Sigmoid colon (tissue), 6 donors: ENCODE measurements at regions not wholly inside any gene's neighbourhood (a gene's known extent, or its start where the extent isn't known, plus 50 kb on each side); places are given as distances from the start of the nearest gene placed in this dataset.

Experiments used
- DNase-seq: peaks from one replicate; pipeline ENCODE4 v3.0.0-alpha.2; 2019
- H3K27ac ChIP-seq, 4 donors: fragments of 200-600 bp; sonication (generic); one replicate each; pipeline ENCODE4 v1.5.1; 2016 to 2019; ENCODE audit warnings: mild to moderate bottlenecking in 1 of 4
- H3K27me3 ChIP-seq, 3 donors: fragments of 200-600 bp; sonication (generic); one replicate each; pipeline ENCODE4 v1.5.1; 2019; ENCODE audit warnings: mild to moderate bottlenecking in 1 of 3
- H3K36me3 ChIP-seq, 4 donors: fragments of 200-600 bp; sonication (generic); one replicate each; pipeline ENCODE4 v1.5.1; 2016 to 2019
- H3K4me1 ChIP-seq, 4 donors: fragments of 200-600 bp; sonication (generic); one replicate each; pipeline ENCODE4 v1.5.1; 2017 to 2019
- H3K4me3 ChIP-seq, 4 donors: fragments of 200-600 bp; sonication (generic); one replicate each; pipeline ENCODE4 v1.5.1; 2017 to 2019; ENCODE audit warnings: mild to moderate bottlenecking in 2 of 4, moderate library complexity in 1 of 4
- H3K9me3 ChIP-seq, 4 donors: fragments of 200-600 bp in 3 of 4; sonication (generic) in 3 of 4; one replicate each; pipeline versions ENCODE4 v1.5.1 to v1.6.1; 2013 to 2019
- EP300 ChIP-seq, 4 donors: sonication (generic); formaldehyde crosslinking; IDR thresholded peaks; one replicate each; pipeline ENCODE4 v1.6.1; 2017; ENCODE audit warnings: antibody characterized with exemption in 4 of 4
- POLR2A ChIP-seq, 2 donors: fragments of 450-650 bp; IDR thresholded peaks; one replicate each; pipeline ENCODE4 v1.6.1; 2016; ENCODE audit warnings: antibody characterized with exemption in 2 of 2, mild to moderate bottlenecking in 2 of 2, moderate library complexity in 2 of 2
- POLR2AphosphoS5 ChIP-seq, 4 donors: sonication (generic); formaldehyde crosslinking; IDR thresholded peaks; one replicate each; pipeline ENCODE4 v1.6.1; 2017; ENCODE audit warnings: antibody characterized with exemption in 4 of 4
- WGBS, 2 donors: extraction: QIAGEN DNeasy Blood & Tissue Kit; methylation state at CpG; one replicate each; pipeline ENCODE4 v1.1.7; 2013; 5-methylcytosine and 5-hydroxymethylcytosine counted together
- intact Hi-C: fragments of 100-400 bp; cut with DNase I; formaldehyde crosslinking; loops from one replicate; pipeline ENCODE4 v1.15.1; 2023
- TF ChIP-seq, protein P1 (sequence below), 4 experiments: fragments of 450-650 bp in 3 of 4; fragments of 200-600 bp in 1 of 4; IDR thresholded peaks; one replicate each; pipeline ENCODE4 v1.5.1; 2016 to 2019; ENCODE audit warnings: antibody characterized with exemption in 4 of 4, mild to moderate bottlenecking in 3 of 4, moderate library complexity in 2 of 4
- donor health status: healthy with polysubstance abuse.
- donor health status: healthy.

DNA sequence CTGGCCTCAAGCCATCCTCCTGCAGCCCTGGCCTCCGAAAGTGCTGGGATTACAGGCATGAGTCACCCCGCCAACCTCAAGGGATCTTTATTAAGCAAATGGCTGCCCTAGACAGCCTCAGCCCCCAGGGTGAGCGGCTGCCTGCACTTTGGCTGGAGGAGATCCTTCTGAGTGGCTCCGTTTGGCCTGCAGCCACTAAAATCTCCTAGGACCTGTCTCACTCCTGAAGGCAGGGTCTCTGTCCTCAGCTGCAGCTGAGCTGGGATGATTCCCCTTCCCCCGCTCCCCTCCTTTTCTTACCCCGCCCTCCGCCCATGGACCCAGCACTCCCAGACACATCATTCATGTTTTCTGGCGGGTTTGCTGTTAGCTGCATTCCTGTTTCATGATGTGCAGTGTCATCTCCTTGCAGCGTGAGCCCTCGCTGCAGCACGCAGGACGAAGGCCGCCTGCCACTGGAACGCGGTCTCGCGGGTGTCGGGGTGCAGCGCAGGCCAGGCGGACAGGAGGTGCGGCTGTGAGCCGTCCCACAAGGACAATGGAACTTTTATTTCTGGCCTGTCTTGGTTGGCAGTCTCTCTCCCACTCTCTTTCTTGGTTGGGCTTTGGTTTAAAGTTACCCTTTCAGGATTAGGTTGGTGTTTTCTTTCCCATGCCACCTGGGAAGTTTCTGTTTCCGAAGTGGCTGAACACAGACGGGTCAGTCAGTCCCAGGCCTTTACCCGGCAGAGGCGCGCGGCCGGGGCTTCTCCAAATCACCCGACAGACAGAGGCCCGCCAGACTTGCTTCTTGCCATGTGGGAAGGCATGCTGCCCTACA lies 137.1 kb downstream of the FOXD1 start:
- intact Hi-C loops, result no loop called here
- WGBS, 2 donors, result 19 to 31% methylated on average over 31 of the region's 31 CpGs
- Histone ChIP-seq H3K4me1 (peaks cover 0 to 12% (median 10%) of the 10 kb centered on the region in 4 donors), H3K4me3 (peak overlapping the region in 1 of 4 donors; percentile 6), H3K36me3 (no peaks in the 10 kb centered on the region), H3K9me3 (no peaks in the 10 kb centered on the region), H3K27me3 (peaks cover 7 to 54% (median 13%) of the 10 kb centered on the region in 3 donors), H3K27ac (no peak overlapping the region)
- no peak for TF ChIP-seq EP300 (IDR thresholded peaks at IDR 0.05)
- no peak for DNase-seq

DNA sequence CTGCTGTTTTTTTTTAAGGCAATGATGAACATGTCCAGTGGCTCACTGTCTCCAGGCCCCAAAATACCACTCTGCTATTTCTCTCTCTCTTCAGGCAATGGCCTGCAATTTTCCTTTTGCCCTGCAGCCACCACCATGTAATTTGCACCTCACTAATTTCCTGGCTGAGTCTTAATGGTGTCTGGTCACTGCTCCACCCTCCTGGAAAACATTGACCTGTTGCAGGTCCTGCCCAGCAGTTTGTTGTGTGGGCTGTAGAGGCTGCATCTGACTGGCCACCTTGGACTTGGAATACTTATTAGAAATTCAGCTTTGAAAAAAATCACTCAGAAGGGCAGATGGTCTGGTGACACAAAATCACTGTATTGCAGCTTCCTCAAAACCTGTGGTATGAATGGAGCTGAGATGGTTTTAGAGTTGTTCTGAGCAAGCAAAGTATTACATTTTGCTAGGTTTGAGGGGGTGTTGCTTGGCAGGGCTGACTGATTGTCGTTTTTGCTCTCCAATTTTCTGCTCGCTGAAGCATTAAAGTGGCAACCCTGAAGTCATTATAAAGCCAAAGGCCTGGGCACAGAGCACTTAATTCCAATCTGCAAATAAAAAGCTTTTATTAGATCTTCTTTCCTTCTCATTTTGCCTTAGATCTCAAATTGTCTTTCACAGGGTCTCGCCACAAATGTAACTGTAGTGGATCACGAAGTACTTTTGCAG lies 134.8 kb downstream of the TMEM174 start:
- Histone ChIP-seq H3K4me1 (peaks cover 0 to 19% (median 18%) of the 10 kb centered on the region in 4 donors), H3K9me3 (no peaks in the 10 kb centered on the region), H3K27ac (no peak overlapping the region), H3K4me3 (no peak overlapping the region), H3K27me3 (peaks cover 18 to 66% (median 32%) of the 10 kb centered on the region in 3 donors), H3K36me3 (no peaks in the 10 kb centered on the region)
- no peak for TF ChIP-seq EP300 (IDR thresholded peaks at IDR 0.05)
- TF ChIP-seq POLR2A (IDR thresholded peaks at IDR 0.05), result no peak
- intact Hi-C loops, result no loop called here
- WGBS, 2 donors, result 67 to 68% methylated on average over 4 of the region's 4 CpGs
- DNase-seq, result no peak

DNA sequence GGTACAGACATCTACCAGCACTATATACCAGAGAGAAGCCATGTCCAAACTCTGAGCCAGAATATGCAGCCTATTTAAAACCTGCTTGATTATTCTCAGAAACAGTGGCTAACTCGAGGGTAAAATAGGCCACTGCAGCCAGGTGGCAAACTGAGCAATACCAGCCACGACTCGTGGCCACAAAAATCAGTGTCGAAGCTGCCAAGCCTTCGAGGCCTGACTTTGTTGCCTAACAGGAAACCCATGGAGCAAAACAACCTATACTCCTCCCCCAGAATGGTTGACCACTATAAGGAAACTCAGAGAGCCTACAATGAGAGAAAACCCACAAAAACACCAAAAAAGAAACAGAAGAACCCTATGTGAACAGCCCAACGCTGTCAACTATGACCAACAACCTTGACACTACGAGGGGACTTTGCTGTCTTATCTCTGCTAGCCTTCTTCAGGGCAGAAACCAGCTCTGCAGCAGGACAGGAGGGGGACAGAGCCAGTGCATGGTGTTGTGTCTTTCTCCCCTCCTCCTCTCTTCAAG lies 133.8 kb downstream of the TMEM174 start:
- no peak overlapping the region for H3K27ac ChIP-seq
- intact Hi-C loops, result no loop called here
- H3K27me3 ChIP-seq, result peaks cover 20 to 69% (median 34%) of the 10 kb centered on the region in 3 donors
- H3K4me3 ChIP-seq, result no peak overlapping the region
- WGBS, 2 donors, result 69 to 70% methylated on average over 7 of the region's 7 CpGs
- TF ChIP-seq EP300 (IDR thresholded peaks at IDR 0.05) (no peak), POLR2A (IDR thresholded peaks at IDR 0.05) (no peak), POLR2AphosphoS5 (IDR thresholded peaks at IDR 0.05) (no peak)
- TF ChIP-seq, protein P1, sequence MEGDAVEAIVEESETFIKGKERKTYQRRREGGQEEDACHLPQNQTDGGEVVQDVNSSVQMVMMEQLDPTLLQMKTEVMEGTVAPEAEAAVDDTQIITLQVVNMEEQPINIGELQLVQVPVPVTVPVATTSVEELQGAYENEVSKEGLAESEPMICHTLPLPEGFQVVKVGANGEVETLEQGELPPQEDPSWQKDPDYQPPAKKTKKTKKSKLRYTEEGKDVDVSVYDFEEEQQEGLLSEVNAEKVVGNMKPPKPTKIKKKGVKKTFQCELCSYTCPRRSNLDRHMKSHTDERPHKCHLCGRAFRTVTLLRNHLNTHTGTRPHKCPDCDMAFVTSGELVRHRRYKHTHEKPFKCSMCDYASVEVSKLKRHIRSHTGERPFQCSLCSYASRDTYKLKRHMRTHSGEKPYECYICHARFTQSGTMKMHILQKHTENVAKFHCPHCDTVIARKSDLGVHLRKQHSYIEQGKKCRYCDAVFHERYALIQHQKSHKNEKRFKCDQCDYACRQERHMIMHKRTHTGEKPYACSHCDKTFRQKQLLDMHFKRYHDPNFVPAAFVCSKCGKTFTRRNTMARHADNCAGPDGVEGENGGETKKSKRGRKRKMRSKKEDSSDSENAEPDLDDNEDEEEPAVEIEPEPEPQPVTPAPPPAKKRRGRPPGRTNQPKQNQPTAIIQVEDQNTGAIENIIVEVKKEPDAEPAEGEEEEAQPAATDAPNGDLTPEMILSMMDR (IDR thresholded peaks at IDR 0.05), result no peak
- H3K36me3 ChIP-seq, result no peaks in the 10 kb centered on the region
- no peaks in the 10 kb centered on the region for H3K9me3 ChIP-seq
- H3K4me1 ChIP-seq, result peaks cover 0 to 18% (median 17%) of the 10 kb centered on the region in 4 donors
- DNase-seq, result no peak

DNA sequence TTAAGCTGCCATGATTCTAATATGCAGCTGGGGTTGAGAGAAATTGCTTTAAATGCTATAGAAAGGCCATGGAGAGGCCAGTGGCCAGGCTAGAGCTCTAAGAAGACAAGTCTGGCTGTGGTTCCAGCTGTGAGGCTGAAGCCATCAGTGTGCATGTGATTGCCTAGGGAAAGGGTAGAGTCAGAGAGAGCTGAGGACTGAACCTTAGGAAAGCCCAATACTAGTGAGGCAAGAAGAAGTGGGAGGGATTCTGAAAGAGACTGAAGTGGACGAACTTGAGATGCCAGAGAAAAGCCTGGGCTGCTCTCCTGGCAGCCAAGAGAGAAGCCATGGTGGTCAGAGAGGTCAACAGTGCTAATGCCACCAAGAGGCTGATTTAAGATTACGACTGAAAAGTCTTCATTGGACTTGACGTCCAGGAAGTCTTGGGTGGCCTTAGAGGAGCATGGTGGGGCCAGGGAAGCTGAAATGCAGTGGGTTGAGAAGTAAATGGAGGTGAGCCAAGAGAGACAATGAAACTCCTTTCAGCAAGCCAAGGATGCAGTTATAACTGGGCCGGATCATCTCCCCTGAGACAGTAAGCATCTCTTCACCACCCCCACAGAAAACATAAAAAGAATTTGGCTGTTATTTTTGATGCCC lies 133.2 kb downstream of the TMEM174 start:
- H3K27me3 ChIP-seq, result peaks cover 26 to 69% (median 39%) of the 10 kb centered on the region in 3 donors
- H3K27ac ChIP-seq, result no peak overlapping the region
- 68 to 79% methylated on average over 4 of the region's 4 CpGs for WGBS, 2 donors
- TF ChIP-seq POLR2A (IDR thresholded peaks at IDR 0.05), result no peak
- TF ChIP-seq POLR2AphosphoS5 (IDR thresholded peaks at IDR 0.05), result no peak
- TF ChIP-seq EP300 (IDR thresholded peaks at IDR 0.05), result no peak
- TF ChIP-seq, protein P1 (IDR thresholded peaks at IDR 0.05), result no peak
- intact Hi-C loops, result no loop called here
- no peak for DNase-seq
- H3K9me3 ChIP-seq, result no peaks in the 10 kb centered on the region
- no peak overlapping the region for H3K4me3 ChIP-seq
- no peaks in the 10 kb centered on the region for H3K36me3 ChIP-seq
- H3K4me1 ChIP-seq, result peaks cover 0 to 12% (median 11%) of the 10 kb centered on the region in 4 donors

DNA sequence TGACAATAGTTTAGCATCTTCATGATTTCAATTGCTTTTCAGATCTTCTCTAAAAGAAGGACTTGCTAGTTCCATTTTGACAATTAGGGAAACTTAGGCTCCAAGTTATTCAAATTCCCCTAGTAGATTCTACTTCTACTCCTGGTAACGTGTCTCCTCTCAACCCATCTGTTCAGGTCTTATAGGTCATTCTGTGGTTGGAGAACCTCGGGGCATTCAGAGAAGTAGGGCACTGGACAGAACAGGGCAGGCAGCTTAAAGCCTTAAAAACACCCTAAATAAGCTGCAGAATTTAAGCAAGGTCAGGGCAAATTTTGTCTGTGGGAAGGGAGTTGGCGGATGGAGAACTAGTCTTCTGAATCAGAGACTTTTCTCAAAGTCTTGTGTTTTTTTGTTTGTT lies 132.4 kb downstream of the TMEM174 start:
- Histone ChIP-seq H3K4me1 (peaks cover 0 to 17% (median 10%) of the 10 kb centered on the region in 4 donors), H3K4me3 (no peak overlapping the region), H3K27me3 (peaks cover 34 to 71% (median 44%) of the 10 kb centered on the region in 3 donors), H3K9me3 (no peaks in the 10 kb centered on the region), H3K27ac (no peak overlapping the region), H3K36me3 (no peaks in the 10 kb centered on the region)
- intact Hi-C loops, result no loop called here
- DNase-seq, result no peak
- TF ChIP-seq, protein P1 (IDR thresholded peaks at IDR 0.05), result no peak
- TF ChIP-seq EP300 (IDR thresholded peaks at IDR 0.05) (no peak), POLR2A (IDR thresholded peaks at IDR 0.05) (no peak), POLR2AphosphoS5 (IDR thresholded peaks at IDR 0.05) (no peak)
- WGBS, 2 donors, result 84 to 86% methylated on average over 3 of the region's 3 CpGs
